Keratinocyte (primary cell): ENCODE measurements at regions not wholly inside any gene's neighbourhood (a gene's known extent, or its start where the extent isn't known, plus 50 kb on each side); places are given as distances from the start of the nearest gene placed in this dataset.

Experiments used
- DNase-seq: peaks from one replicate; pipeline ENCODE4 v3.0.0-alpha.2; 2011; ENCODE audit warnings: low read depth, missing footprints, low spot score
- FAIRE-seq: peaks from 2 replicates; lab custom pipeline; 2011; peaks lifted over from hg19 to GRCh38; lab: Jason Lieb, UNC
- H2AFZ ChIP-seq: 2 replicates; pipeline ENCODE4 v1.6.0; 2012; ENCODE audit warnings: low read length, control low read depth, inconsistent platforms; ENCODE audit not compliant: control insufficient read depth
- H3K27ac ChIP-seq: 2 replicates; pipeline ENCODE4 v1.5.1; 2011; ENCODE audit warnings: low read length; ENCODE audit not compliant: control insufficient read depth, insufficient read depth
- H3K27me3 ChIP-seq: 3 replicates; pipeline ENCODE4 v1.6.0; 2011; ENCODE audit warnings: low read length; ENCODE audit not compliant: control insufficient read depth, insufficient read depth; ENCODE audit errors: extremely low read depth
- H3K36me3 ChIP-seq, 2 experiments: 2 replicates in 1 of 2; 3 replicates in 1 of 2; pipeline ENCODE4 v1.5.1; 2011; ENCODE audit warnings: low read length in 2 of 2, mild to moderate bottlenecking in 1 of 2; ENCODE audit not compliant: control insufficient read depth in 2 of 2, insufficient read depth in 2 of 2; ENCODE audit errors: extremely low read depth in 1 of 2
- H3K4me1 ChIP-seq: 3 replicates; pipeline ENCODE4 v1.5.1; 2011; ENCODE audit warnings: low read length; ENCODE audit not compliant: control insufficient read depth, insufficient read depth; ENCODE audit errors: extremely low read depth
- H3K4me2 ChIP-seq: 3 replicates; pipeline ENCODE4 v1.6.0; 2011; ENCODE audit warnings: low read depth, low read length; ENCODE audit not compliant: control insufficient read depth, insufficient read depth; ENCODE audit errors: extremely low read depth
- H3K4me3 ChIP-seq, 3 experiments: fragments of 200-600 bp in 1 of 3; sonication (generic) in 1 of 3; 2 replicates in 2 of 3; 3 replicates in 1 of 3; pipeline ENCODE4 v1.5.1; 2011 to 2016; ENCODE audit warnings: low read length in 3 of 3, mild to moderate bottlenecking in 3 of 3, control low read depth in 2 of 3, inconsistent platforms in 1 of 3, low read depth in 1 of 3, mixed read lengths in 1 of 3, mixed run types in 1 of 3, moderate library complexity in 1 of 3; ENCODE audit not compliant: control insufficient read depth in 2 of 3, insufficient read depth in 2 of 3; ENCODE audit errors: extremely low read depth in 1 of 3
- H3K79me2 ChIP-seq: 2 replicates; pipeline ENCODE4 v1.6.0; 2012; ENCODE audit warnings: low read length; ENCODE audit not compliant: control insufficient read depth, insufficient read depth
- H3K9ac ChIP-seq: 3 replicates; pipeline ENCODE4 v1.6.0; 2011; ENCODE audit warnings: low read length; ENCODE audit not compliant: control insufficient read depth, insufficient read depth; ENCODE audit errors: extremely low read depth
- H3K9me1 ChIP-seq: 3 replicates; pipeline ENCODE4 v1.6.0; 2011; ENCODE audit warnings: low read length; ENCODE audit not compliant: control insufficient read depth, insufficient read depth; ENCODE audit errors: extremely low read depth
- H3K9me3 ChIP-seq: 2 replicates; pipeline ENCODE4 v1.5.1; 2012; ENCODE audit warnings: low read depth, low read length; ENCODE audit not compliant: control insufficient read depth
- H4K20me1 ChIP-seq: 3 replicates; pipeline ENCODE4 v1.6.0; 2011; ENCODE audit warnings: low read length; ENCODE audit not compliant: control insufficient read depth, insufficient read depth; ENCODE audit errors: extremely low read depth
- CTCF ChIP-seq, 3 experiments: IDR thresholded peaks in 1 of 3; conservative IDR thresholded peaks in 1 of 3; optimal IDR thresholded peaks in 1 of 3; 2 replicates in 2 of 3; 3 replicates in 1 of 3; pipeline versions ENCODE3 to v1.5.1; 2011; ENCODE audit warnings: low read length in 3 of 3, mild to moderate bottlenecking in 3 of 3, moderate library complexity in 2 of 3, control low read depth in 1 of 3, inconsistent platforms in 1 of 3; ENCODE audit not compliant: insufficient read depth in 2 of 3; ENCODE audit errors: extremely low read depth in 1 of 3
- EZH2 ChIP-seq: IDR thresholded peaks from one replicate; pipeline ENCODE4 v1.6.1; 2012; ENCODE audit warnings: inconsistent platforms, mild to moderate bottlenecking, low read length, moderate library complexity
- dilution Hi-C: fragments of 300-500 bp; cut with MboI; formaldehyde crosslinking; loops from one replicate; pipeline ENCODE4 v1.7.0; 2020; ENCODE audit warnings: low sequenced_read_pairs; ENCODE audit not compliant: extremely low pct_ligation_motif_present

- H3K4me2 ChIP-seq = no peak overlapping the region
- dilution Hi-C loops = no loop called here
- H3K4me3 ChIP-seq = no peak overlapping the region
- H3K27me3 ChIP-seq = no peaks in the 10 kb centered on the region
- no peaks in the 10 kb centered on the region for H3K36me3 ChIP-seq
- DNase-seq (no peak), FAIRE-seq (no peak)
- no peak overlapping the region for H2AFZ ChIP-seq
- H4K20me1 ChIP-seq = no peaks in the 10 kb centered on the region
- H3K9me3 ChIP-seq = peaks cover 4% of the 10 kb centered on the region
- no peak overlapping the region for H3K9ac ChIP-seq
- H3K79me2 ChIP-seq = no peaks in the 10 kb centered on the region
- no peak overlapping the region for H3K27ac ChIP-seq
- H3K9me1 ChIP-seq = no peaks in the 10 kb centered on the region
- TF ChIP-seq CTCF (optimal IDR thresholded peaks at IDR 0.05 in 1 of 3, IDR thresholded peaks at IDR 0.05 in 1 of 3, conservative IDR thresholded peaks at IDR 0.05 in 1 of 3; ENCODE audit: extremely low read depth in 1 of 3, insufficient read depth in 2 of 3, low read length in 3 of 3) (no peak), EZH2 (no peak)
- H3K4me1 ChIP-seq = no peaks in the 10 kb centered on the region
These were observed 350.8 kb downstream of the AJAP1 start for GRCh38 chr1:5005171-5005570.

GRCh38 chr1:5002676-5003075 is 348.3 kb downstream of the AJAP1 start:
- no peak overlapping the region for H3K27ac ChIP-seq
- H3K4me3 ChIP-seq = no peak overlapping the region
- dilution Hi-C loops = no loop called here
- H3K9me3 ChIP-seq = peaks cover 2% of the 10 kb centered on the region
- H3K4me1 ChIP-seq = no peaks in the 10 kb centered on the region
- H3K9me1 ChIP-seq = no peaks in the 10 kb centered on the region
- no peak overlapping the region for H3K4me2 ChIP-seq
- TF ChIP-seq EZH2 = no peak
- TF ChIP-seq CTCF (optimal IDR thresholded peaks at IDR 0.05 in 1 of 3, IDR thresholded peaks at IDR 0.05 in 1 of 3, conservative IDR thresholded peaks at IDR 0.05 in 1 of 3; ENCODE audit: extremely low read depth in 1 of 3, insufficient read depth in 2 of 3, low read length in 3 of 3) = no peak
- FAIRE-seq (no peak), DNase-seq (no peak)
- no peaks in the 10 kb centered on the region for H4K20me1 ChIP-seq
- H2AFZ ChIP-seq = no peak overlapping the region
- H3K36me3 ChIP-seq = no peaks in the 10 kb centered on the region
- no peaks in the 10 kb centered on the region for H3K79me2 ChIP-seq
- no peaks in the 10 kb centered on the region for H3K27me3 ChIP-seq
- H3K9ac ChIP-seq = no peak overlapping the region
